ENCODE measurements at regions not wholly inside any gene's neighbourhood (a gene's known extent, or its start where the extent isn't known, plus 50 kb on each side); places are given as distances from the start of the nearest gene placed in this dataset.
"Not testable (repeated sequence)": the region's sequence is repeated elsewhere in the genome, so short reads cannot be mapped to it uniquely, and the experiment has no call there.

GRCh38 chr2:180775711-180776110 is 204.7 kb upstream of the UBE2E3 start:
- intact Hi-C loops (cut with DNase I; ENCODE audit: low total_unique reads), result no loop called here
- DNase-seq (ENCODE audit: low spot score in 2 of 2), result no peak
- no peak overlapping the region for H3K4me3 ChIP-seq (ENCODE audit: low read depth, poor library complexity, severe bottlenecking)
- WGBS, 2 donors, result 81 to 82% methylated on average over 3 of the region's 3 CpGs
- no peak for TF ChIP-seq POLR2A (IDR thresholded peaks at IDR 0.05)
- TF ChIP-seq, protein P1, sequence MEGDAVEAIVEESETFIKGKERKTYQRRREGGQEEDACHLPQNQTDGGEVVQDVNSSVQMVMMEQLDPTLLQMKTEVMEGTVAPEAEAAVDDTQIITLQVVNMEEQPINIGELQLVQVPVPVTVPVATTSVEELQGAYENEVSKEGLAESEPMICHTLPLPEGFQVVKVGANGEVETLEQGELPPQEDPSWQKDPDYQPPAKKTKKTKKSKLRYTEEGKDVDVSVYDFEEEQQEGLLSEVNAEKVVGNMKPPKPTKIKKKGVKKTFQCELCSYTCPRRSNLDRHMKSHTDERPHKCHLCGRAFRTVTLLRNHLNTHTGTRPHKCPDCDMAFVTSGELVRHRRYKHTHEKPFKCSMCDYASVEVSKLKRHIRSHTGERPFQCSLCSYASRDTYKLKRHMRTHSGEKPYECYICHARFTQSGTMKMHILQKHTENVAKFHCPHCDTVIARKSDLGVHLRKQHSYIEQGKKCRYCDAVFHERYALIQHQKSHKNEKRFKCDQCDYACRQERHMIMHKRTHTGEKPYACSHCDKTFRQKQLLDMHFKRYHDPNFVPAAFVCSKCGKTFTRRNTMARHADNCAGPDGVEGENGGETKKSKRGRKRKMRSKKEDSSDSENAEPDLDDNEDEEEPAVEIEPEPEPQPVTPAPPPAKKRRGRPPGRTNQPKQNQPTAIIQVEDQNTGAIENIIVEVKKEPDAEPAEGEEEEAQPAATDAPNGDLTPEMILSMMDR (IDR thresholded peaks at IDR 0.05), result no peak

DNA sequence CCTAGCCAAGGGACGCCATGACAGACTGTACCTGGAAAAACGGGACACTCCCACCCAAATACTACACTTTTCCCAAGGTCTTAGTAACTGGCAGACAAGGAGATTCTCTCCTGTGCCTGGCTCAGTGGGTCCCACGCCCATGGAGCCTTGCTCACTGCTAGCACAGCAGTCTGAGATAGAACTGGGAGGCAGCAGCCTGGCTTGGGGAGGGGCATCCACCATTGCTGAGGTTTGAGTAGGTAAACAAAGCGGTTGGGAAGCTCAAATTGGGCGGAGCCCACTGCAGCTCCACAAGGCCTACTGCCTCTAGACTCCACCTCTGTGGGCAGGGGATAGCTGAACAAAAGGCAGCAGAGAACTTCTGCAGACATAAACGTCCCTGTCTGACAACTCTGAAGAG is 215.1 kb upstream of the UBE2E3 start:
- 85 to 88% methylated on average over 6 of the region's 6 CpGs for WGBS, 2 donors
- intact Hi-C loops (cut with DNase I; ENCODE audit: low total_unique reads); H3K4me3 ChIP-seq (ENCODE audit: low read depth, poor library complexity, severe bottlenecking); DNase-seq (ENCODE audit: low spot score in 2 of 2): not testable (repeated sequence)

- TF ChIP-seq, protein P1 (IDR thresholded peaks at IDR 0.05), result no peak
- TF ChIP-seq POLR2A (IDR thresholded peaks at IDR 0.05), result no peak
- no peak overlapping the region for H3K4me3 ChIP-seq (ENCODE audit: low read depth, poor library complexity, severe bottlenecking)
- DNase-seq (ENCODE audit: low spot score in 2 of 2), result no peak
- intact Hi-C loops (cut with DNase I; ENCODE audit: low total_unique reads), result no loop called here
- WGBS, 2 donors, result 59 to 75% methylated on average over 2 of the region's 2 CpGs
Measured at GRCh38 chr2:180763263-180763989, 217.0 kb upstream of the UBE2E3 start.

DNA sequence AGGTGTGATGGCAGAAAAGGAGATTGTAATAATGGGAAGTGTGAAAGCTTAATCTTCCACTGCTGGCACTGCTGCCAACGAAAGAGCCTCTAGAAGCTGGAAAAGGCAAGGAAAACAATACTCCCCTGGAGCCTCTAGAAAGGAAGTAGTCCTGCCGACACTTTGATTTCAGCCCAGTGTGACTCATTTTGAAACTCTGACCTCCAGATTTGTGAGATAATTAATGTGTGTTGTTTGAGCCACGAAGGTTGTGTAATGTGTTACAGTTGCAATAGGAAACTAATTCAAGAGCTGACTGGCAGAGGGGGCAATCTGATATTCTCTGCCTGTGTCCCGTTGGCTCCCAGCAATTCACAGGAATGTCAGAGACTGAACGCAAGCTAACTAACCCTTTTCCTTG is 219.2 kb upstream of the UBE2E3 start:
- WGBS, 2 donors, result 48 to 65% methylated on average over 5 of the region's 5 CpGs
- DNase-seq (ENCODE audit: low spot score in 2 of 2), result no peak
- no peak for TF ChIP-seq POLR2A (IDR thresholded peaks at IDR 0.05)
- TF ChIP-seq, protein P1 (IDR thresholded peaks at IDR 0.05), result no peak
- intact Hi-C loops (cut with DNase I; ENCODE audit: low total_unique reads), result no loop called here
- no peak overlapping the region for H3K4me3 ChIP-seq (ENCODE audit: low read depth, poor library complexity, severe bottlenecking)

DNA sequence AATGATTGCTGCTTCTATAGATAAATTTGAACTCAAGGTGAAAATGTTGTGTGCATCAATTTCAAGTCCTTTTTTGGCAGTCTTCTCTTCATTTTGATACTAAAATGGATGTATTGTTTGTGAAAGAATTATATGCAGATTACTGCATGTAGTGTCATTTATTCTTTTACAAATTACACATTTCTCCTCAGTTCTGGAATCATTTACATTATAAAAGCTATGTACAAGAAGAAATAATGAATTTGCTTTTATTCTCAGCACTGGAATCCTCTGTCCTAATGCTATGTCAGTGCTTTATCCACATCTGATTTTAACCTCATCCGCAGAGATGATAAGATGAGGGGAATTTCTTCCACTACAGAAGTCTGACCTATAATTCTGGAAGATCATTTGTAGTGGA is 220.8 kb upstream of the UBE2E3 start:
- no peak for TF ChIP-seq POLR2A (IDR thresholded peaks at IDR 0.05)
- TF ChIP-seq, protein P1 (IDR thresholded peaks at IDR 0.05), result no peak
- DNase-seq (ENCODE audit: low spot score in 2 of 2), result no peak
- intact Hi-C loops (cut with DNase I; ENCODE audit: low total_unique reads), result no loop called here
- 94% methylated on average over 1 of the region's 1 CpG for WGBS, 2 donors
- H3K4me3 ChIP-seq (ENCODE audit: low read depth, poor library complexity, severe bottlenecking), result no peak overlapping the region

DNA sequence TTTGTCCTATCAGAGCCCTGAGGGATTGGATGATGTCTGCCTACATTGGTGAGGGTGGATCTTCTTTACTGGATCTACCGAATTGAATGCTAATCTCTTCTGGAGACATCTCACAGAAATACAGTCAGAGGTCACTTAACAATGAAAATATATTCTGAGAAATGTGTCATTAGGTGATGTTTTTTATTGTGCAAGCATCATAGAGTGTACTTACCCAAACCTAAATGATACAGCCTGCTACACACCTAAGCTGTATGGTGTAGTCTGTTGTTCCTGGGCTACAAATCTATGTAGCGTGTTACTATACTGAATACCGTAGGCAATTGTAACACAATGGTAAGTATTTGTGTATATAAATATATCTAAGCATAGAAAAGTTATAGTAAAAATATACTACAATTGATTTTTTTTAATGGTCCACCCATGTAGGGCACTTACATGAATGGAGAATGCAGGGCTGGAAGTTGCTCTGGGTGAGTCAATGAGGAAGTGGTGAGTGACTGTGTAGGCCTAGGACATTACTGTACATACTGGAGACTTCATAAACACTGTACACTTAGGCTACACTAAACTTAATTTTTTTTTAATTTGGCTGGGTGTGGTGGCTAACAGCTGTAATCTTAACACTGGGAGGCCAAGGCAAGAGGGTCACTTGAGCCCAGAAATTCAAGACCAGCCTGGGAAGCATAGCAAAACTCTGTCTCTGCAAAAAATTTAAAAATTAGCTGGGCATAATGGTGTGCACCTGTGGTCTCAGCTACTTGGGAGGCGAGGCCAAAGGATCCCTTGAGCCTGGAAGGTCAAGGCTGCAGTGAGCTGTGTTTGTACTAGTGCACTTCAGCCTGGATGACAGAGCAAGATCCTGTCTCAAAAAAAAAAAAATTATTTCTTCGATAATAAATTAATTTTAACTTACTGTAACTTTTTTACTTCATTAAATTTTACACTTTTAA is 226.3 kb upstream of the UBE2E3 start:
- H3K4me3 ChIP-seq (ENCODE audit: low read depth, poor library complexity, severe bottlenecking), result no peak overlapping the region
- no peak for TF ChIP-seq POLR2A (IDR thresholded peaks at IDR 0.05)
- TF ChIP-seq, protein P1 (IDR thresholded peaks at IDR 0.05), result no peak
- intact Hi-C loops (cut with DNase I; ENCODE audit: low total_unique reads), result no loop called here
- no peak for DNase-seq (ENCODE audit: low spot score in 2 of 2)
- WGBS, 2 donors, result 92 to 94% methylated on average over 5 of the region's 5 CpGs

Measured in lower leg skin (tissue), 4 donors.